ENCODE measurements at regions not wholly inside any gene's neighbourhood (a gene's known extent, or its start where the extent isn't known, plus 50 kb on each side); places are given as distances from the start of the nearest gene placed in this dataset.

DNA sequence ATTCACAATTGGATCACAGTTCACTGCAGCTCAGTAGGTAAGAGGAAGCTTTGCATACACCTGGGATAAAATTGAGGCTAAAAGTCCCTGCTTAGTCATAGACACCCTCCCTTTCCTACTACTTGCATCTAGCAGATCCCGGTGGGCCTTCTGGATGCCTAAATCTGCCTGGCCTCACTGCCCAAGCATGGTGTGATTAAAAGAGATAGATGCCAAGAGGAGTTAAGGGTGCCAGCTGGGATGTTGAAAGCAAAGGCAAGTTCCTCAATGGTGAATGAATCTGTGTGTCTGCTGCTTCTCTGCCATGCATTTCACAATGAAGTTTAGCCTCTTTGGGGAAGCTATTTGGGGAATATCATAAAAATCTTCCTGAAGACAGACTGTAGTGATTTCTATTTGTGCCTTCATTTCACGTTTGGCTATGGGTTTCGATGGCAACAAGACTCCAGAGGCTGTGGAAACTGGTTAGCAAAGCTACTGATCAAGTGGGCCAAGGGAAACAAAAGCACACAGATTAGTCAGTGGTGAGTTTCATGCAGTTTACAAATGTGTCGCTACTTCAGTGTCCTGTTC, 534.0 kb downstream of the ANKRD50 start:
- DNase-seq (ENCODE audit: extremely low read depth in 1 of 11, low read depth in 9 of 11, low spot score in 4 of 11): no peak

DNA sequence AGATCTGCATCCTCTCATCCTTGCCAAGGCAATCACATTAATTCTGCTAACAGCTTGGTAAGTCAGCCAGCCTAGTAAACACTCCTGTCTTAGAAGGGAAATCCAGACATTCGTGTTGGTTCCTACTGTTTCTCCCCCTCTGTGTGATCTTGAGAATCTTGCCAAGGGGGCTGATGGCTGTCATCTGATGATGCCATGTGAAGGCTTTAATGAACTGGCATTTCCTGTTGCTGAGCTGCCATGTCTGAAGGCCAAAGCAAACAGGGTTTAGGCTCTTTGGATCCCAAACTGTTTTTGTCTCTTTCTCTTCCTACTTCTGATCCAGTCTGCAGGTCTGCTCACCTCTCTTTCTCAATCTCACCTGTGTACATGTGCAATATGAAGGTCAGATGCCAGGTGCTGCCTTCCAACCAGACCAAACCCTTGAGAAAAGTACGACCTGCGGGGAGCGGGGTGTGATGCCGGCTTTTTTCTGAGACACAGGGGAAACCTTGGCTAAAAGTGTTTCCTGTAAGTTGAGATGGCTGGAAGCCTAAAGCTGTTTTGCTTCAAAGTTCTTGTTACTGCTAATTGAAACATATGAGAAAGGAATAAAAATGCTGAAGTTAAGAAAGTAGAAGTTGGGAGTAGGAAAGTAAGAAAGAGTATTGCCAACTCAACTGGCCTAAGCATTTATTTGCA, 532.9 kb downstream of the ANKRD50 start:
- peak in 4 of 11 donors; percentile 2 to 10 (median 6) for DNase-seq (ENCODE audit: extremely low read depth in 1 of 11, low read depth in 9 of 11, low spot score in 4 of 11)

DNA sequence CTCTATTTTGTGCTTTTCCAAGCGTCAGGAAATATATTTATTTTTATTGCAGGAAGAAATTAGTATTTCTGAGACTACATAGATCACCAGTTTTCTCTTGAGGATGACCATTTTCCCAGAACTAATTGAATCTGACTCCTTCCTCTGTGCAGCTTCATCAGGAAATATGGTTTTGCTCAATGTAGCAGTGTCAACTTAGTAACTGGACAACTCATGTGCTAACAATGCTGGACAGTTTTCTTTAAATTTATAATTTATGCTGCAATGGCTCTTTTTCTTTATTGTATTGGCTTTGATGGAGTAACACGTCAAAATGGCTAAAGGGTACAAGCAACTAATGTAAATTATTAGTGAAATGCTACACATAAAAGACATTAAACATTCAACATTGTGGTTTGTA, 531.5 kb downstream of the ANKRD50 start:
- no peak for DNase-seq (ENCODE audit: extremely low read depth in 1 of 11, low read depth in 9 of 11, low spot score in 4 of 11)

DNA sequence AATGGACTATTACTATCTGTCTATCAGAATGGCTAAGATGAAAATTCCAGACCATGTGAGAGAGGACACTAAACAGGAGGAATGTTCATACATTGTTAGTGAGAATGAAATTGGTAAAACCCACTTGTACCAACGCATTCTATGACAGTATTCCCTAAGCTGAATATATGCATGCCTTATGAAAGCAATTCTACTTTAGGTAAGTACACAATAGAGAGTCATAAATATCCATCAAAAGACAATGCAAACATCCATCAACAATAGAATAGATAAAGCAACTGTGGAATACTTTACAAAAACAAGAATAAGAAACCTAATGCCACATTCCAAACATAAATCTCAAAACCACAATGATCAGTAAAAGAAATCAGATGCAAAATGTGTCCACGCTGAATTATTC, 529.3 kb downstream of the ANKRD50 start:
- DNase-seq (ENCODE audit: extremely low read depth in 1 of 11, low read depth in 9 of 11, low spot score in 4 of 11): no peak

DNA sequence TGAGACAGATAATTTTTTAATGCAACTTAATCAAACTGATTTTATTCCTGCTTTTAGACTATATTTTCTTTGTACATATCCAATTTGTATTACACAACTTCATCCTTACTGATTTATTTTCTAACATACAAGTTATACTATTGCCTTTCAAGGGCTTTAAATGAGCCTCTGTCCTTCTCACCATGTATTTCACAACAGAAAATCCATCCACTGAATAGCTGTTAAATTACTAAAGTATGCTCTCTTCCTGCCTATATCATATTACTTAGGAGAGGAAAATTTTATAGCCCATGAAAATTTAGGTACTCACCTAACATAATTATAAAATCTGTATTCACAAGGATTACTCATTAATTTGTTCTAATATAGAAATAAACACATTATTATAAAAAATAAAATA, 528.6 kb downstream of the ANKRD50 start:
- no peak for DNase-seq (ENCODE audit: extremely low read depth in 1 of 11, low read depth in 9 of 11, low spot score in 4 of 11)

DNA sequence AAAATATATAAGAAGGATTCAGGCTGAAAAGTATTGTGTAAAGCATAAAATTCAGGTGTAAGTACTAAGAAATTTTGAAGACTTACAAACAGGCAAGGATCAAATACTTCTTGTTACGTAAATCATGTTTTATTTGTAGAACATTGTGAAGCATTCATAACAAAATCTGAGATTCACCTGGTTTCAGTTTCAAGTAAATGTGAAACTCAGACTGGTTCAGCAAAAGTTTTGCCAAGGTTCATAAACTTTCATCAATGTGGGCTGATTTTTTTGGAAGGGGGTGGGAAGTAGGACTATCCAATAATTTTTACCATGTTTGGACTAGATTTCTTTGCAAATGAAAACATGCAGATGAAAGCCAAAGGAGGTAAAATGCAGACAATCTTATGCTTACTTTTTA, 527.7 kb downstream of the ANKRD50 start:
- DNase-seq (ENCODE audit: extremely low read depth in 1 of 11, low read depth in 9 of 11, low spot score in 4 of 11): no peak

DNA sequence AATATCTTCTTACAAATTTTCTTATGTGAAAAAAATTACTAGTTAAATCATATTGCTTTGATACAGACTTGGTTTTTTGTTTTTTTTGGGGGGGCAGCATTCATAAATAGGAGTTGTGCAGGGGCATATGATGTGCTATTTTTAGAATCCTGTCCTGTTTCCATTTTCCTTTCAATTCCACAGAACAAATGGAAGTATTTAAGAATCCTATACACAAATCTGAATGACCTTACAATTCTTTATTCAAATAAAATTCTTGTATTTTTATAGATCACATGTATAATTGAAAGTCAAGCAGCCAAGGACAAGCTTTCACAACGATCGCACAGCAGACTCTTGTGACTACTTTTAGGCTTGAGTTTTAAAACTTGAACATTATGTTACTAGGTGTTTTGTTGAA, 523.9 kb downstream of the ANKRD50 start:
- no peak for DNase-seq (ENCODE audit: extremely low read depth in 1 of 11, low read depth in 9 of 11, low spot score in 4 of 11)

DNA sequence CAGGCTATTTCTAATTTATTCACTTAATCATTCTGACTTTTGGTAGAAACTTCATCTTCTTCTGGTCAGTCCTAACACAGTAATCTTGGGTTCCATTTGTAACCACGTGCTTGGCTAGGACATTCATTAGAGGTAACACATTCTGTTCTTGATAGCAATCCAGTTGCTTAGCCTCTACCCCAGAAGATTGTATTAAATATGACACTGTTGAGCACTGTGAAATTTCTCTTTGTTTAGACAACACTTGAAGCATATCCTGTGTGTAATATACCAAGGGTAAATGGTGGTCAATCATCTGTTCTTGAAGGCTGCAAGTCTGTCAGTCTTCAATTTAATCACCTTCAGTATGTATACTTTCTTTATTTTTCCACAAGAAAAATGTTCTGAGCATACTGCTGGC, 523.0 kb downstream of the ANKRD50 start:
- no peak for DNase-seq (ENCODE audit: extremely low read depth in 1 of 11, low read depth in 9 of 11, low spot score in 4 of 11)

DNA sequence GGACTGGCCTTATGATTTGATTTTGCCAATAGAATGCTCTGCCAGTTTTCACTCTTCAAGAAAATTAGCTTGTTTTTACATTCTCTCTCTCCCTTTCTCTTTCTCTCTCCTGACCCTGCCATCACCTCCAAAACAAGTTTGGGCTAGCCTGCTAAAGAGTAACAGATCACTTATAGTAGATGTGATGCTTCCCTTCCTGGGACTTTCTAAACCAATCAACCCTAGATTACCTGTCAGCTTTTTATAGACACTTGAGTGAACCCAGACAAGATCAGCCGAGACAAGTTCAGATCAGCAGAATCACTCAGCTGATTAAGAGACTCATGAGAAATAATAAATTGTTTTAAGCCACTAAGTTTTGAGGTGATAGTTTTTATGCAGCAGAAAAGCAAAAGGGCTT, 521.2 kb downstream of the ANKRD50 start:
- no peak for DNase-seq (ENCODE audit: extremely low read depth in 1 of 11, low read depth in 9 of 11, low spot score in 4 of 11)

DNA sequence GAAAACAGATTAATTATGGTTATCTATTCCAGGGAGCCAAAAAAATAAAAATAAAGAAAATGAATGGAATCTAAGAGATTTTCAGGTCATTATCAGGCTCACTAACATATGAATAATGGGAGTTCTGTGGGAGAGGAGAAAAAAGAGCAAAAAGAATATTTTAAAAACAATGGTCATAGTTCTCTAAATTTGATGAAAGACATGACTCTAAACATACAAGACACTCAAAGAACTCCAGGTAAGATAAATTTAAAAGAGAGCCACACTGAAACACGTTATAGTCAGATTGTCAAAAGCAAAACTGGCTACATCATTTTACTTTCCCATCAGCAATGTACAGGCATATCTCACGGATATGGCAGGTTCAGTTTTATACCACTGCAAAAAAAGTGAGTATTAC, 520.0 kb downstream of the ANKRD50 start:
- DNase-seq (ENCODE audit: extremely low read depth in 1 of 11, low read depth in 9 of 11, low spot score in 4 of 11): no peak

DNA sequence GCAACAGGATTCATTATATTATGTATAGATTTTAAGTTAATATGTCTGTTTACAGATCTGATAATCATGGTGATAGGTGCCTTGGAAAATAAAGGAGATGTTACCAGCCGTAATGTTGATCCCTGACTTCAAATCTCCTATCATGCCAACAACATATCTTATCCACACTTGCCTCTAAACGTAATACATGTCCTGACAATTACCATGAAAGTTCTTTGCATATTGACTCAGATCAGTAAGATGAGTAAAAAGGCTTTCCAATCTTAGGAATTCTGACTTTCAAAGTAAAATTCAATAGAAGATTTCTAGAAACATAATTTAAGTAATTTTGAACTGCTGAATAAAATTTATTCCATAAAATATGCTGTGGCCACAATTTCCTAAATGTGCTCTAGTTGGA, 513.3 kb downstream of the ANKRD50 start:
- no peak for DNase-seq (ENCODE audit: extremely low read depth in 1 of 11, low read depth in 9 of 11, low spot score in 4 of 11)

DNA sequence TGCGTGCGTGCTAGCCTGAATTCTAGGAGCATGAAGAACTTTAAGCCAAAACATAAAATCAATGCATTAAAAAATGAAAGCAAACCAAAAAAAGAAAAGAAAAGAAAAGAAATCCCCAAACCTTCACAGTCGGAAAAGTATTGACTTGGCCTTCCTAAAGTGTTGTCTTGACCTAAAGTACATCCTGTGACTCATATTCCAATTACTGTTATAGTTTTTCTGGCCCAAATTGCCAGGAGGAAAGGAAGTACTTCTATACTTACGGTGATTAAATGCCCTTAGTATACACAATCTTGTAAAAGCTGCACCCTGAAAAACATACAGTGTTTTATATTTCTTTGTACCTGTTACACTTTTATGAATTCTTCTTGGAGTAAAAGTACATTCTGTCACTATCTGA, 512.8 kb downstream of the ANKRD50 start:
- DNase-seq (ENCODE audit: extremely low read depth in 1 of 11, low read depth in 9 of 11, low spot score in 4 of 11): no peak

DNA sequence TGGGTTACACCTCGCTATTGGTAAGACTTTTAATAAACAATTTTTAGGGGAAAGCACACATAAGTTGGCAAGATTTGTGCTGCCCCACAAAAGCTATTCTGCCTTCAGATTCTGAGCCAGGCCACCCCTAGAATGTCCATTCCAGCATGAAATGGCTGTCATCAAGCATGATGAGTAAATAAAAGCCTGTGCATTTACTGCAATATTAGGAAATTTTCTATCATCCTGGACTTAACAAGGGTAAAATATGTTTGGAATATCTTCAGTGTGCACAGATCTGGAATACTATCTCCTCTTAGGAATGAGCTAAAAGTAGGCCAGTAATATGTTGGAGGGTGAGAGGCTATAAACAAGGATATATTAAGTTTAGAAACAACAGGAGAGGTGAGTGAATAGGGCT, 510.9 kb downstream of the ANKRD50 start:
- no peak for DNase-seq (ENCODE audit: extremely low read depth in 1 of 11, low read depth in 9 of 11, low spot score in 4 of 11)

DNA sequence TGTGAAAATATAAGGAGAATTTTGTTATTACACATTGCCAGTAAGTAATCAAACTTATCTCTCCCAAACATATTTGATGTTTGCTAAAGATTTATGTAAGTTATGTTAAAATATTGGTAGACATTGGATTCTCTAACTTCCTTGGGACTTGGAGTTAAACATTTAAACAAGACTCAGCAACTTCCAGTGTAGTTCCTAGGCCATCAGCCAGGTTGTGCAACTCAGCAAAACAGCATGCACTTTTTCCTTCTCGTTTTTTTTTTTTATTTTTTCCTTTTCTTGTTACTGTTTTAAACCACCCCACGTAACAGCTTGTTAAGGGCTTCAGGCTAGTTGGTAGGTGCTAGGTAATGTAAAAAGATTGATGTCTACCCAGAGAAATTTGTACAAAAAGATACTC, 510.4 kb downstream of the ANKRD50 start:
- no peak for DNase-seq (ENCODE audit: extremely low read depth in 1 of 11, low read depth in 9 of 11, low spot score in 4 of 11)

DNA sequence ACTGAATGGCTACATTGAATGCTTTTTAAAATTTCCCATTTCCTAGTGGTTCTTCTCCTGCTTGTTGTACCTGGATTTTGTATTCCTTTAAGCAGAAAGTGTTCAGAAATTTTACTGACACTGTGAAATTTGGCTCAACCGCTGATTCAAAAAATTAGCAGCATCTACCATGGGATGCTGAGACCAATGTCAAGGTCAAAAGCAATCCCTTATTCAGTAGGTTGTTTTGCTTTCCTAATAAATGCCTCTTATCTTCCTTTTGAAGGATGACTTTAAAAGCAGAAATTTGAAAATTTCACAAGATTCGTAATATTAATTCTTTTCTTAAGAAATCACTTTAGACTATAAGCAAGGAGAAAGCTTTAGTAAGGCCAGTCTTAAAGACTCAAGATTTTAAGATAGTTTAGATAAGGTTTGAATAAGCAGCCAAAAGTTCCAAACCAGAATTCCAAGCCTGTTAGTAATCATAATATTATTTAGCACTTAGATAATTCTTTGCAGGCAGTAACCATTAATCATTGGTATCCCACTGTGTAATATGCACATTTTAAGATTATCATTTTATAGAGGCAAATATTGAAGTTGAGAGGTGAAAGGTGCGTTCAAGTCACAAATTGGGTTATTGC, 508.8 kb downstream of the ANKRD50 start:
- DNase-seq (ENCODE audit: extremely low read depth in 1 of 11, low read depth in 9 of 11, low spot score in 4 of 11): no peak

DNA sequence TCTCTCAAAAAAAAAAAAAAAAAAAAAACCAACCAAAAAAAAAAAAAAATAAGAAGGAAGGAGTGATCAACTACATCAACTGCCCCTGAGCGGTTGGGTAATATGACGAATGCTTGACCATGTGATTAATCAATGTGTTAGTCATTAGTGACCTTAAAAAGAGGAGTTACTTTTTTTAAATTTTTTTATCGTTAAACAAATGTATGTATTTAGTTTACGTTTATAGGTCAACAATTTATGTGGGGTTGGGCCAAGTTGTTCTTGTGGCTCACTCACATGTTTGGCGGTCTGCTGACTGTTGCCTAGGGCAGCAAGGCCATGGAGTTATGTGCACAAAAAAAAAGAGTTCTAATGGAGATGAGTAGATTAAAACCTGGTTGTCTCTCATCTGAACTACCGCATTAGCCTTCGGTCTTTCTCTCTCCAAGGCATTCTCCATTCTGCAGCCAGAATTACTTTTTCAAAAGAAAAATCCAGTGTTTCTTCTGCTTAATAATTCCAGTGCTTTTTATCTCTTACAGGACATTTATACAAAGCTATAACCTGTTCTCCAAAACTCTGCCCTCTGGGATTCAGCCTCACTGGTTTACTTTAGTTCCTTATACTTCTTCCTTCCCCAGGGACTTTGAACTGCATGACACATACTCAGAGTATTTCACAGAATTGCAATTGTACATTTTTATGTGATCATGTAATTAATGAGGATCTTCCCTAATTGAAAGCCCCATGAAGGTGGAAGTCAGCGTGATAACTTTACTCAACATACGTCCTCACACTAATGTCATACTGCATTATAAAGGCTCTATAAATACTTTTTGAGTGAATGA, 505.5 kb downstream of the ANKRD50 start:
- DNase-seq (ENCODE audit: extremely low read depth in 1 of 11, low read depth in 9 of 11, low spot score in 4 of 11): no peak

DNA sequence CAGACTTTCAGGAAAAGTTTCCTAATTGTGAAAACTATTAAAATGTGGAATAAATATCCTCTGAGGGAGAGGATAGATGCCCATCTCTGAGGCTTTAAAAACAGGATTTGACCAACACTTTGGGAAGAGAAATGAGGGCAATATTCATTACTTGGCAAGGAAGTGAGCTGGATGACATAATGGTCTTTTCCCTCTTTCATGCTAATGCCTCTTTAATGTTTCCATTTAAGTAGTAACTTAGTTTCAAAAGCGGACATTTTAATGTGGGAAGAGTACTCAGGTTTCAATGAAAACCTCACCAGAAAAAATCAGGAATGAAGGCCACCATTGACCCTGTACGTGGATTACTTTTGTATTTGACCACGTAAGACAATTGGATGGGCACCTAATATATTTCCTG, 503.3 kb downstream of the ANKRD50 start:
- DNase-seq (ENCODE audit: extremely low read depth in 1 of 11, low read depth in 9 of 11, low spot score in 4 of 11): no peak

DNA sequence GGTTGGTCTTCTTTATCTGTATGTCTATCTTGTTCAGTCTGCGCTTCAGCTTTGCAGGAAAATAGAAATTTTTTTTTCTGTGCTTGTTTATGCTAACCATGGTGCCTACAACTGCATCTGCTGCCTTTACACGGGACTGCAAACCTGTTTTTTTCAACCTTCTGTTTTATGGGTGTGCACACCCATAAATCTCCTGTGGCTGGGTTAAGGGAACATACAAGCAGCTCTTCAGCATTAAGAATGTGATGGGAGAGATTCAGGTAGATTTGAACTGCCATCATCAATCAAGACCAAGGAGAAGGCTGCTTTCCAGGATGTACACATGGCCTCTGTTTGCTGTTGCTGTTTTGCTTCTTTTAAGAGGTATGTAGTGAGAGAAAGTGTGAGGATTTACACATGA, 502.9 kb downstream of the ANKRD50 start:
- no peak for DNase-seq (ENCODE audit: extremely low read depth in 1 of 11, low read depth in 9 of 11, low spot score in 4 of 11)

DNA sequence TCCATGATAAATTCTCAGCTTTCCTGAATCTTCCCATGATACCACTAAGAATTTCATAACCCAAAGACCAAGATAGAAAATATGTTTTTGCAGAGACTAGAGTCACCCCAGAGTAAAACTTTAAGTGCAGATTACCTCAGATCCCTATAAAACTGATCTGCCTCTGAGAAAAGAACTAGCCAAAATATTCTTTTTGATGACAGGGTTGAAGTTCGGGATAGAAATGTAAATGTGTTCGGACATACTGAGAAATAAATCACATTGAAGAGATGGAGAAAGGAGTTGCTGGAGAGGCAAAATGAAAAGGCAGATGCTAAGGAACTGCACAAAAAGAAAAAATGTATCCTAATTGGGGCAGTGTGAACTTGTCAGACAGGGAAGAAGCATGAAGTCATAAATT, 501.8 kb downstream of the ANKRD50 start:
- no peak for DNase-seq (ENCODE audit: extremely low read depth in 1 of 11, low read depth in 9 of 11, low spot score in 4 of 11)

Data from renal cortex interstitium (tissue), 11 donors.